Endothelial cell (in vitro differentiated cells): ENCODE measurements at regions not wholly inside any gene's neighbourhood (a gene's known extent, or its start where the extent isn't known, plus 50 kb on each side); places are given as distances from the start of the nearest gene placed in this dataset.

Source experiments
- DNase-seq: peaks from one replicate; pipeline ENCODE4 v3.0.0; 2021; ENCODE audit warnings: low spot score
- H3K27ac Mint-ChIP-seq: one replicate; pipeline ENCODE4 v1.8.0; 2021; ENCODE audit warnings: mixed read lengths, inconsistent platforms; ENCODE audit not compliant: unreplicated experiment
- H3K27me3 Mint-ChIP-seq: one replicate; pipeline ENCODE4 v1.8.0; 2021; ENCODE audit warnings: mild to moderate bottlenecking, moderate library complexity, mixed read lengths, inconsistent platforms; ENCODE audit not compliant: unreplicated experiment
- H3K36me3 Mint-ChIP-seq: one replicate; pipeline ENCODE4 v1.8.0; 2021; ENCODE audit warnings: mild to moderate bottlenecking, low read depth, mixed read lengths, inconsistent platforms; ENCODE audit not compliant: unreplicated experiment
- H3K4me1 Mint-ChIP-seq: one replicate; pipeline ENCODE4 v1.8.0; 2021; ENCODE audit warnings: mild to moderate bottlenecking, mixed read lengths, inconsistent platforms; ENCODE audit not compliant: unreplicated experiment
- H3K4me3 Mint-ChIP-seq: one replicate; pipeline ENCODE4 v1.8.0; 2021; ENCODE audit warnings: mild to moderate bottlenecking, mixed read lengths, inconsistent platforms; ENCODE audit not compliant: unreplicated experiment
- H3K9me3 Mint-ChIP-seq: one replicate; pipeline ENCODE4 v1.8.0; 2021; ENCODE audit warnings: mixed read lengths, inconsistent platforms; ENCODE audit not compliant: unreplicated experiment
- TF ChIP-seq, protein P1 (sequence below): fragments of 200-600 bp; sonication (generic); IDR thresholded peaks from one replicate; pipeline ENCODE4 v1.5.0; 2021; ENCODE audit warnings: antibody characterized with exemption; ENCODE audit not compliant: unreplicated experiment

DNA sequence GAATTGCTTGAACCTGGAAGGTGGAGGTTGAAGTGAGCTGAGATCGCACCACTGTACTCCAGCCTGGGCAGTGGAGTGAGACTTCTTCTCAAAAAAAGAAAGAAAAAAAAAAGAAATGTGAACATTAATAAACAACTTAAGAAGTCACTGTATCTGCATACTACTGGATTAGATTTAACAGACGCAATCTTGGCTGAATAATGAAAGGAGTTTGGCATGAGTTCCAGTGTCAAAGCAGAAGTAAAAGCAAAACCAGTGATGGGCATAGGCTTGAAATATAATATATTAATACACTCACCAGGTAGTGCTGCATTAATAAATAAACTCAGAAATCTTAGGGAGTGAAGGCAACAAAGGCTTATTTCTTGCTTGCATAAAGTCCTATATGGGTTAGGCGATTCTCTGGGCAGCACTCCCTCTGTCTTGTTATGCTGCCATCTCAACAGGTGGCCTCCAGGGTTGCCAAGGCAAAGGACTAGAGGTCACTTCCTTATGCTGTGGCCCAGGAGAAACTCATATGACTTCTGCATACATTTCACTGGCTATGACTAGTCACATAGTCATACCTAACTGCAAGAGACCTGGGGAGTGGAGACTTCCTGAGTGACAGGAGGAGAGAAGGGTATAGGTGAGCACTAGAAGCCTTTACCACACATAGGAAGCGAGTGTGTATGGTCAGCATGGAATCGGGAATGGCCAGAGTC is 296.2 kb upstream of the SPRED2 start:
- Mint-ChIP-seq H3K9me3 (no peaks in the 10 kb centered on the region), H3K27me3 (peaks cover 1% of the 10 kb centered on the region), H3K27ac (no peak overlapping the region), H3K4me1 (no peaks in the 10 kb centered on the region), H3K36me3 (no peaks in the 10 kb centered on the region), H3K4me3 (no peak overlapping the region)
- DNase-seq, result no peak
- TF ChIP-seq, protein P1, sequence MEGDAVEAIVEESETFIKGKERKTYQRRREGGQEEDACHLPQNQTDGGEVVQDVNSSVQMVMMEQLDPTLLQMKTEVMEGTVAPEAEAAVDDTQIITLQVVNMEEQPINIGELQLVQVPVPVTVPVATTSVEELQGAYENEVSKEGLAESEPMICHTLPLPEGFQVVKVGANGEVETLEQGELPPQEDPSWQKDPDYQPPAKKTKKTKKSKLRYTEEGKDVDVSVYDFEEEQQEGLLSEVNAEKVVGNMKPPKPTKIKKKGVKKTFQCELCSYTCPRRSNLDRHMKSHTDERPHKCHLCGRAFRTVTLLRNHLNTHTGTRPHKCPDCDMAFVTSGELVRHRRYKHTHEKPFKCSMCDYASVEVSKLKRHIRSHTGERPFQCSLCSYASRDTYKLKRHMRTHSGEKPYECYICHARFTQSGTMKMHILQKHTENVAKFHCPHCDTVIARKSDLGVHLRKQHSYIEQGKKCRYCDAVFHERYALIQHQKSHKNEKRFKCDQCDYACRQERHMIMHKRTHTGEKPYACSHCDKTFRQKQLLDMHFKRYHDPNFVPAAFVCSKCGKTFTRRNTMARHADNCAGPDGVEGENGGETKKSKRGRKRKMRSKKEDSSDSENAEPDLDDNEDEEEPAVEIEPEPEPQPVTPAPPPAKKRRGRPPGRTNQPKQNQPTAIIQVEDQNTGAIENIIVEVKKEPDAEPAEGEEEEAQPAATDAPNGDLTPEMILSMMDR, result no peak

DNA sequence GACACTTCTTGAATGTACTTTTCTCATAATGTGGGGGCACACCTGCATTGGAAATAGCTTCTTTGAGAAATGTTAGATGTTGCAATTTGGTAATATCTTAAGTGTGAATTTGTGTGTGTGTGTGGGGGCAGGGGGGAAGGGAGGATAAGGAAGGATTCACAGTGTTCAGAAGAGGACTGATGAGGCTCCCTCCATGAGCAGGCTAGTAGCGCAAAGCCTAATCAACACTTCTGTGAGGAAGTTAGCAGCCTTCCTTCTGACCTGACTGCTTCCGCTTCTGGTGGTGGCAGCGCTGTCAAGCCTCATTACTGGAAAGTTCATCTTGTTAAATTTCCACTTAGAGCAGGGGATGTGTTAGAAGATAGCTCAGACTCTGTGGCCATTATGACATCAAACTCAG is 295.4 kb upstream of the SPRED2 start:
- Mint-ChIP-seq H3K27ac (no peak overlapping the region), H3K9me3 (no peaks in the 10 kb centered on the region), H3K27me3 (no peaks in the 10 kb centered on the region)

DNA sequence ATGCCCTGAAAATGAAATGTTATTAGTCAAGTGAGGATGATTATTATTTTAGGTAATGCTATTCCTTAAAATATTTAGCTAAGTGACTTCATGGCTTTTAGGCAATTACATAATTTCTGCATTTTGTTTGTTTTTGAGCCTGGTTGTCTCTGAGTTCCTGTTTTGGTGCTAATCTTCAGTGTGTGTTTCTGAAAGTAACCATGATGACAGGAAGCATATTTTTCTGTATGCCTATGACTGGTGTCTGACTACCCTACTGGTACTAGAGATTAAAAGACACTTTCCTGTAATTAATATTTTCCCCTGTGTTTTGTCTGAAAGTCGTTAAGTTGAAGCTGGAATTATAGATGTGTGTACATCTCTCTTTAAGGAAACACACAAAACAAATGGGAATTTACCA is 295.0 kb upstream of the SPRED2 start:
- H3K36me3 Mint-ChIP-seq, result no peaks in the 10 kb centered on the region
- H3K9me3 Mint-ChIP-seq, result no peaks in the 10 kb centered on the region
- H3K27ac Mint-ChIP-seq, result no peak overlapping the region
- TF ChIP-seq, protein P1, result no peak
- peaks cover under 1% of the 10 kb centered on the region for H3K4me1 Mint-ChIP-seq
- no peaks in the 10 kb centered on the region for H3K27me3 Mint-ChIP-seq
- no peak for DNase-seq
- no peak overlapping the region for H3K4me3 Mint-ChIP-seq

More for the DNA sequence above, 295.4 kb upstream of the SPRED2 start:
- TF ChIP-seq, protein P1, result no peak
- DNase-seq, result no peak
- no peaks in the 10 kb centered on the region for H3K4me1 Mint-ChIP-seq
- no peaks in the 10 kb centered on the region for H3K36me3 Mint-ChIP-seq
- no peak overlapping the region for H3K4me3 Mint-ChIP-seq

DNA sequence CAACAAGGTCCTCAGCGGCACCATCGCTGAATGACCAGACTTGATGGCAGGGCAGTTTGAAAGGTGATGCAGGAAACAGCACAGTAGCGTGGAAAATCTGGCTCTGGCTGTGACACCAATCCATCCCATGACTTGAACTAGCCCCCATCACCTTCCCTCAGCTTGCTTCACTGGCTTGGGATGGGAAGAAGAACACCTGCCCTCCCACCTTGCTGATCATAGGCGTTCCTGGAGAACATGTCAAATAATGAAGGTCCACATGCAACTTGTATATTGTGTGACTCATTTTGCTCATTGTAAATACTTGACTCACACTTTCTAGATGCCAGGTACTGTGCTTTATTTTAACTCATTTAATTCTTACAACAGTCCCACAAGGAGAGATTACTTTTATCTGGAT is 292.4 kb upstream of the SPRED2 start:
- TF ChIP-seq, protein P1, result no peak
- Mint-ChIP-seq H3K4me1 (peaks cover 3% of the 10 kb centered on the region), H3K27me3 (no peaks in the 10 kb centered on the region), H3K27ac (no peak overlapping the region), H3K9me3 (no peaks in the 10 kb centered on the region), H3K36me3 (no peaks in the 10 kb centered on the region), H3K4me3 (no peak overlapping the region)
- DNase-seq, result no peak

DNA sequence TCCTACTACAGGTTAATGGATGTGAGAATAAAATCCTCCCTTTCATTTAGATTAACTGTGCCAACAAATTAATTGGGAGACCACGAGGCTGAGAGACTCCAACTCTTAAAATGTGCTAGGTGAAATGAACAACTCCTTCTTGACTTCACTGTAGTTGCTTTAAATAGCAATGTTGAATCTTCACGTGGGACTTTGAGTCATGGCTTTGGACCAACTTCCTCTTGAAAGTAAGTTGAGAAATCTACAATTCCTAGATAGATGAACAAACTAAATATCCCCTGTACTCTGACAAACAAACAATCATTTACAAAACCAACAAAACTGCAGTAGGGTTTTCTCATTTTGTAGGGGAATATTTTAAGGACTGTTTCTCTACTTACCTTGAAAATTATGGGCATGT is 291.9 kb upstream of the SPRED2 start:
- no peaks in the 10 kb centered on the region for H3K27me3 Mint-ChIP-seq
- H3K4me3 Mint-ChIP-seq, result no peak overlapping the region
- no peak for DNase-seq
- H3K27ac Mint-ChIP-seq, result no peak overlapping the region
- peaks cover 3% of the 10 kb centered on the region for H3K4me1 Mint-ChIP-seq
- no peaks in the 10 kb centered on the region for H3K9me3 Mint-ChIP-seq
- H3K36me3 Mint-ChIP-seq, result no peaks in the 10 kb centered on the region
- TF ChIP-seq, protein P1, result no peak
